Stimulated activated CD4-positive, alpha-beta T cell treated with anti-CD3 and anti-CD28 coated beads, Interleukin-4, amount 100 ng/mL, for 1 hour (primary cell): ENCODE measurements at regions not wholly inside any gene's neighbourhood (a gene's known extent, or its start where the extent isn't known, plus 50 kb on each side); places are given as distances from the start of the nearest gene placed in this dataset.
"Not testable (repeated sequence)": the region's sequence is repeated elsewhere in the genome, so short reads cannot be mapped to it uniquely, and the experiment has no call there.

Experiments used
- DNase-seq: peaks from one replicate; pipeline ENCODE4 v3.0.0-alpha.2; 2020

- DNase-seq, result not testable (repeated sequence)
Measured at GRCh38 chr15:77896147-77897112, 181.1 kb downstream of the TBC1D2B start.

DNA sequence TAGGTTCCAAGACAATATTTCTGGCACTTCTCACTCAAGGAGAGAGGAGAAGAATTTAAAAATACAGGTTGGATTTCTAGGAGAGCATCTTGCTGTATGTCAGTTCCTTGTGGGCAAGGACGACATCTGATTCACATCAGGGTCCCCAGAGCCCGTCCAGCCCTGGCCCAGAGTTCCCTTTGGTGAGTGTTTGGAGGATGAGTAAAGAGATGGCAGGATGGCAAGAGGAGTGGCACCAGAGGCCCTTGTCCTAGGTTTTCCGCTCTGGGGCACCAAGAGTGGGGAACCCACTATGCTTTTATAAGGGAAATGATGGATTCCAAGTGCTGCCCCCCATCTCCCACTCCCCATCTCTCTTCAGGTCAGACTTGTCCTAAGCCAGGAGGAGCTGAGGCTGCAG lies 181.8 kb downstream of the TBC1D2B start:
- DNase-seq, result no peak

GRCh38 chr15:77895145-77895544 lies 182.4 kb downstream of the TBC1D2B start:
- DNase-seq, result not testable (repeated sequence)

DNA sequence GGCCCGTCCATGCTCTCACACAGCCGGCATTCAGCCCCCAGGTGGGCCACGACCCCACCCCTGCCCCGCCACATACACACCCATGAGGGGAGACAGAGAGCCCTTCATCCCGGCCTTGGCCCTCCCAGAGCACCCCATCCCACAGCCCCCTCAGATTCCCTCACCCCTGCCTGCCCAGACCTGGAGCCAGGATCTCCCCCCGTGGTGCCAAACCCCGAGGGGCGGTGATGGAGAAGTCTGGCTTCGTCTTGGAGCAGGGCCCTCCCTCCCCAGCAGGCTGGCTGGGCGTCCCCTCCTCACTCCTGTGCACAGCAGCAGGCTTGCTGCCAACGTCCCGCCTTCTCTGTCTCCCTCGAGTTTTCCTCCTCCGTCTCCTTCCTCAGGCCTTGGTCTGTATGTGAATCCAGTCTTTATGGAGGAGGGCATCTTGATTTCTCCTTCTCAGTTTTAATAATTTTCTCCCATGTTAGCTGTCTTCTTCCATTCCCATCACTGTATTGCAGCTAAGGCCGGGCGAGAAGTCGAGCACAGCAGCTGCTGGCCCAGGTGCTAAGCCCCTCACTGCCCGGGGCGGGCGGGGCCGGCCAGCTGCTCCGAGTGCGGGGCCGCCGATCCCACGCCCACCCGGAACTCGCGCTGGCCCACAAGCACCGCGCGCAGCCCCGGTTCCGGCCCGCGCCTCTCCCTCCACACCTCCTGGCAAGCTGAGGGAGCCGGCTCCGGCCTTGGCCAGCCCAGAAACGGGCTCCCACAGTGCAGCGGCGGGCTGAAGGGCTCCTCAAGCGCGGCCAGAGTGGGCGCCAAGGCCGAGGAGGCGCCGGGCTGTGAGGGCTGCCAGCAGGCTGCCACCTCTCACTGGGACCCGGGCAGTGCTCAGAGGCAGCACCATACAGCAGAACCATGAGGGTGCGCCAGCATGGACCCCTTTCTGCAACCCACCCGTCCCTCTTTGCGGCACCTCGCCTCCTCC lies 183.6 kb downstream of the TBC1D2B start:
- not testable (repeated sequence) for DNase-seq

- DNase-seq, result not testable (repeated sequence)
Measured at GRCh38 chr15:77893246-77893645, 184.3 kb downstream of the TBC1D2B start.

DNA sequence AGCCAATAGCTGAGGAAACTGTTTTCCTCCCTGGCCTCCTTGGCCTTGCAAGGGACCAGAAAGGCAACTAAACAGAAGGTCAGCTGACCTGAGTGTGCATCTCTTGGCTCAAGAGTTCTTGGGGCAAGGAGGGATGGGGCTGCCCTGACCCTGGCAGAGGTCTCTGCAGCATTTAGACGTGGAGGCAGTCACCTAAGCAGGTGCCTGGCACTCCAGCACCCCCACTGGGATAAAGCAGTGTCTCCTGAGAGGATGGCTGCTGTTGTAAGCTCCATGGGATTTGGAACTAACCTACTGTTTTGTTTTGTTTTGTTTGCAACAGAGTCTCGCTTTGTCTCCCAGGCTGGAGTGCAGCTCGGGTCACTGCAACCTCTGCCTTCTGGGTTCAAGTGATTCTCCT lies 185.2 kb downstream of the TBC1D2B start:
- no peak for DNase-seq

GRCh38 chr15:77891862-77892261 lies 185.6 kb downstream of the TBC1D2B start:
- not testable (repeated sequence) for DNase-seq

- not testable (repeated sequence) for DNase-seq
Measured at GRCh38 chr15:77890911-77891801, 186.4 kb downstream of the TBC1D2B start.

DNA sequence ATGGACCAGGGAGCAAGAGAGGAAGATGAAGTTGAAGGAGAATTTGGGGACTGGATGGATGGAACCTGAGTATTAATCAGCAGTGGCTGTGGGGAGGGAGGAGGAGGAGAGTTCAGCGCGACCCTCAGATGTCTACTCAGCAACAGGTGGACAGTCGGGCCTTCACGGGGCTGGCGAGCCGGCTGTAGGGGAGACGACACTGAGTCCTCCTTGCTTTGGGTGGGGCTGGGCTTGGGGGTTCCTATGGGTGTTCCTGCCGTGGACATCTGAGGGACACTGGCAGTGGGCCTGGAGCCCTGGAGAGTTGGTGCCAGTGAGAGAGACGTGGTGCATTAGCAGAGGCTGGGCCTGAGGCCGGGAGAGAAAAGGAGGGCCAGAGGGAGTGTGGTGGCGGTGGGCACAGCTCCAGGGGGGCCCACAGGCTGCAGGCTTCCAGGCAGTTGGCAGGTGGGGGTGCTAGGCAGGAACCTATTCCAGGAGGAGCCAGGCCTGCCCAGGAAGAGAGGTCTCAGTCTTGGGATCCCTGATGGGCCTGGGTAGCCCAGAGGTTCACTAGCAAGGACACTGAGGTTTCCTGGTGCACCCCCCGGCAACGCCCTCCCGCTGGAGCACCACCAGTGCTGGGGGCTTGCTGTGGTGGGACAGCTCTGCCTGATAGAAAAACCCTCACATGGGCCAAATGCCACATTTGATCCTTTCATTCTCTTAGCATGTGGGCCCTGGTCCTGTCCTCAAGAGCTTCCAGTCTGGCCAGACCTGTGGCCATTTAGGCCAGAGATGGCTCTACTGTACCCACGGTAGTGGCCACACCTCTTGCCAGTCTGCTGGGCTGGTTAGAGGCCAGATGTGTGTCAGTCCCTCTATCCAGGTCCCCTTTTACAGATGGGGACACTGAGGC lies 187.4 kb downstream of the TBC1D2B start:
- not testable (repeated sequence) for DNase-seq

DNA sequence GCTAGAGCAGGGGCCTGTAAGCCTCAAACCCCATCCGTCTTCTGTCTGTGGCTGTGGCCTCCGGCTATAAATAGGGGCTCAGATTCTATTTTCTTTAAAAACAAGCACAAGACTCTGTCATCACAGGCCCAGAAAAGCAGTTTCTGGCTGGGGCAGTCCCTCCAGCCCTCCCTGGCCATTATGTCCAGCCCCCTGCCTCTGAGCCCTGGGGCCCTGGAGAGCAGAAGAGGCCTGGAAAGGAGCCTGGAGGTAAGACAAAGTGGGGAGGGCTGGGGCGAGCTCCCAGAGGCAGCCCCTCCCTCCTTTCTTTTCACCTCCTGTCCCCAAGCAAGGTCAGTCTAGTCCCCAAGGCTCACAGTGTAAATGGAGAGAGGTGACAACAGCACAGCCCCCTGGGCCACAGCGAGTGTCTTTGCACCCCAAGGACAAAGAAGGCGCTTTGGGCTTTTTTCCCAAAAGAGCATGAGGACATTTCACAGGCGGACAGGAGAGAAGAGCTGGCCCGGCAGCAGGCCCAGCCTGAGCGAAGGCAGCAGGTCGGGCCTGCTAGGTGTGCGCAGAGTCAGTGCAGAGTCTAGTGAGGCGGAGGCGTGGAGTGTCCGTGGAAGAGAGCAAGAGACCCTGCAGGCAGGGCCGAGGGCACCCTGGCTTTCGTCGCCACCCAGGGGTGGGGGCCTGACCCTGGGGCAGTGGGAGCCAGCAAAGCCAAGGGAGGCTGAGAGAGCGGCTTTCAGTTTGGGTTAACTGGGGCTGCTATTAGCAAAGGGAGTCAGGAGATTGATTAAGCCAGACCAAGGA lies 188.3 kb downstream of the TBC1D2B start:
- no peak for DNase-seq

- not testable (repeated sequence) for DNase-seq
Measured at GRCh38 chr15:77887563-77888429, 189.7 kb downstream of the TBC1D2B start.

- DNase-seq, result no peak
Measured at GRCh38 chr15:77886805-77887448, 190.6 kb downstream of the TBC1D2B start.

DNA sequence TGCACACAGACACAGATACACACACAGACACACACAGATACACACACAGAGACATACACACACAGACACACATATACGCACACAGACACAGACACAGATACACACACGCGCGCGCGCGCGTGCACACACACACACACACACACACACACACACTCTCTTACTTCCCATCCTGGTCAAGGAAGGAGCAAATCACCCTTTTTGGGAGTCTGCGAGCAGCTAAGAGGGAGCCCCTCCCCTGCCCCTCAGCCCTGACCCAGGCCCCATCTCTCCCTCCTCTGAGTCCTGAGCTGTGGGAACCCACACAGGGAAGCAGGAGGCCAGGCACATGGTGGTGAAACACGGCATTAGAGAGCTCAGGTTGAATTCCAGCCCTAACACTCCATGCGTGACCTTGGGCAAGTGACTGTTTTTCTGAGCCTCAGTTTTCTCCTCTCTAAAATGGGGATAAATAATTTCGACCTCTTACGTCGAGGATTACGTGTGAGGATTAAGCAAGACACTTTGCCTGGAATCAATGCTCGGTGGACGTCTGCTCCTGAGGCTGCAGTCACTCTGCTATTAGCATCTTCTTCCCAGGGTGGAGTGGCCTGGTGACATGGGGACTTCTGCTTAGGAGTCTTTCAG lies 191.5 kb downstream of the TBC1D2B start:
- DNase-seq, result not testable (repeated sequence)

GRCh38 chr15:77883012-77883411 lies 194.5 kb downstream of the TBC1D2B start:
- DNase-seq, result not testable (repeated sequence)

- DNase-seq, result no peak
Measured at GRCh38 chr15:77881950-77882349, 195.6 kb downstream of the TBC1D2B start.

GRCh38 chr15:77881535-77881934 lies 196.0 kb downstream of the TBC1D2B start:
- DNase-seq, result not testable (repeated sequence)

GRCh38 chr15:77879466-77879865 lies 198.0 kb downstream of the TBC1D2B start:
- DNase-seq, result not testable (repeated sequence)
